CD4-positive, alpha-beta T cell (primary cell): ENCODE measurements at regions not wholly inside any gene's neighbourhood (a gene's known extent, or its start where the extent isn't known, plus 50 kb on each side); places are given as distances from the start of the nearest gene placed in this dataset.

Experiments
- ATAC-seq: fragments of 200-7000 bp; cut with Tn5 transposase; one replicate; pipeline ENCODE4 v1.10.0; 2022; ENCODE audit warnings: mild to moderate bottlenecking; ENCODE audit not compliant: poor library complexity
- CTCF ChIA-PET: fragments of 350-600 bp; sonication (Branson Sonifier 250); formaldehyde crosslinking; loops from one replicate; lab custom pipeline; 2021; ENCODE audit warnings: antibody characterized with exemption, inconsistent platforms; lab: Charles Lee
- POLR2A ChIA-PET: fragments of 350-600 bp; sonication (Branson Sonifier 250); formaldehyde crosslinking; loops from one replicate; lab custom pipeline; 2021; ENCODE audit warnings: antibody characterized with exemption, inconsistent platforms; lab: Charles Lee
- DNase-seq, 14 experiments: peaks; one replicate each; pipeline ENCODE4 v3.0.0-alpha.2; 2013 to 2020; ENCODE audit warnings: mixed read lengths in 2 of 14
- H3K27ac ChIP-seq, 2 donors: one replicate each; pipeline versions ENCODE4 v1.5.1 to v1.7.0; 2013; ENCODE audit warnings: low read length in 2 of 2, low read depth in 1 of 2, mild to moderate bottlenecking in 1 of 2
- H3K27me3 ChIP-seq, 2 experiments: 1 replicate in 1 of 2; 2 replicates in 1 of 2; pipeline versions ENCODE4 v1.6.1 to v1.7.0; 2013; ENCODE audit warnings: low read length in 2 of 2, control low read depth in 1 of 2, mild to moderate bottlenecking in 1 of 2, moderate library complexity in 1 of 2; ENCODE audit not compliant: insufficient read depth in 2 of 2, control insufficient read depth in 1 of 2
- H3K36me3 ChIP-seq: one replicate; pipeline ENCODE4 v1.6.1; 2013; ENCODE audit warnings: low read length, control low read depth; ENCODE audit not compliant: insufficient read depth
- H3K4me1 ChIP-seq: one replicate; pipeline ENCODE4 v1.6.1; 2013; ENCODE audit warnings: low read length, control low read depth; ENCODE audit not compliant: insufficient read depth
- H3K4me3 ChIP-seq: one replicate; pipeline ENCODE4 v1.5.1; 2013; ENCODE audit warnings: mild to moderate bottlenecking, low read length, moderate library complexity
- H3K9me3 ChIP-seq, 2 experiments: 1 replicate in 1 of 2; 2 replicates in 1 of 2; pipeline versions ENCODE4 v1.6.1 to v1.7.0; 2013; ENCODE audit warnings: low read length in 2 of 2, mild to moderate bottlenecking in 2 of 2, control low read depth in 1 of 2, moderate library complexity in 1 of 2; ENCODE audit not compliant: control insufficient read depth in 1 of 2, insufficient read depth in 1 of 2
- H3K27ac Mint-ChIP-seq: one replicate; pipeline ENCODE4 v1.8.0; 2020; ENCODE audit warnings: mixed read lengths
- H3K27me3 Mint-ChIP-seq: one replicate; pipeline ENCODE4 v1.8.0; 2021; ENCODE audit warnings: mixed read lengths
- H3K36me3 Mint-ChIP-seq: one replicate; pipeline ENCODE4 v1.8.0; 2021; ENCODE audit warnings: low read depth, mixed read lengths
- H3K4me1 Mint-ChIP-seq: one replicate; pipeline ENCODE4 v1.8.0; 2021; ENCODE audit warnings: low read depth, mixed read lengths
- H3K4me3 Mint-ChIP-seq: one replicate; pipeline ENCODE4 v1.8.0; 2020; ENCODE audit warnings: mild to moderate bottlenecking, mixed read lengths
- H3K9me3 Mint-ChIP-seq: one replicate; pipeline ENCODE4 v1.8.0; 2020; ENCODE audit warnings: mixed read lengths
- CTCF ChIP-seq: fragments of 200-600 bp; IDR thresholded peaks from one replicate; pipeline ENCODE4 v1.8.0; 2022; ENCODE audit warnings: antibody characterized with exemption, mild to moderate bottlenecking
- intact Hi-C, 2 experiments: fragments of 100-400 bp; cut with DNase I in 1 of 2; cut with micrococcal nuclease in 1 of 2; formaldehyde crosslinking; loops; one replicate each; pipeline versions ENCODE4 v1.15.1 to v1.9.0; 2023 to 2025; cut with DNase I, micrococcal nuclease

- Histone ChIP-seq H3K4me1 (no peaks in the 10 kb centered on the region), H3K27ac (no peak overlapping the region), H3K36me3 (no peaks in the 10 kb centered on the region), H3K4me3 (no peak overlapping the region), H3K27me3 (no peaks in the 10 kb centered on the region), H3K9me3 (no peaks in the 10 kb centered on the region)
- no peak for DNase-seq
- no peak overlapping the region for H3K4me3 Mint-ChIP-seq
- H3K27ac Mint-ChIP-seq, result no peak overlapping the region
- H3K36me3 Mint-ChIP-seq, result no peaks in the 10 kb centered on the region
- ChIA-PET POLR2A (no interaction called here), CTCF (no interaction called here)
- no peak for TF ChIP-seq CTCF
- no peak for ATAC-seq
- H3K4me1 Mint-ChIP-seq, result no peaks in the 10 kb centered on the region
- H3K9me3 Mint-ChIP-seq, result no peaks in the 10 kb centered on the region
- intact Hi-C loops, result no loop called here
- H3K27me3 Mint-ChIP-seq, result peaks cover 9% of the 10 kb centered on the region
Measured at GRCh38 chr3:39755100-39755499, 54.3 kb upstream of the MYRIP start.

- Mint-ChIP-seq H3K27ac (no peak overlapping the region), H3K36me3 (no peaks in the 10 kb centered on the region), H3K4me1 (no peaks in the 10 kb centered on the region), H3K9me3 (no peaks in the 10 kb centered on the region), H3K27me3 (peaks cover 18% of the 10 kb centered on the region), H3K4me3 (no peak overlapping the region)
- no peak for TF ChIP-seq CTCF
- DNase-seq, result no peak
- H3K36me3 ChIP-seq, result no peaks in the 10 kb centered on the region
- ATAC-seq, result no peak
- no peak overlapping the region for H3K4me3 ChIP-seq
- no peaks in the 10 kb centered on the region for H3K9me3 ChIP-seq
- intact Hi-C loops, result no loop called here
- H3K4me1 ChIP-seq, result no peaks in the 10 kb centered on the region
- H3K27me3 ChIP-seq, result no peaks in the 10 kb centered on the region
- CTCF ChIA-PET, result no interaction called here
- POLR2A ChIA-PET, result no interaction called here
- no peak overlapping the region for H3K27ac ChIP-seq
Measured at GRCh38 chr3:39757307-39757706, 52.1 kb upstream of the MYRIP start.
